ENCODE measurements at regions not wholly inside any gene's neighbourhood (a gene's known extent, or its start where the extent isn't known, plus 50 kb on each side); places are given as distances from the start of the nearest gene placed in this dataset.

GRCh38 chr9:90016272-90016671 is 411.5 kb downstream of the GADD45G start:
- Mint-ChIP-seq H3K4me1 (peaks cover 9% of the 10 kb centered on the region), H3K27ac (no peak overlapping the region)
- CTCF ChIA-PET: no interaction called here

GRCh38 chr9:90017679-90018078 is 412.9 kb downstream of the GADD45G start:
- no peak for DNase-seq
- Mint-ChIP-seq H3K27me3 (peaks cover 23% of the 10 kb centered on the region), H3K4me3 (no peak overlapping the region), H3K36me3 (no peaks in the 10 kb centered on the region), H3K9me3 (ENCODE audit: low read depth) (no peaks in the 10 kb centered on the region), H3K4me1 (peaks cover 9% of the 10 kb centered on the region), H3K27ac (no peak overlapping the region)
- ATAC-seq: no peak
- CTCF ChIA-PET: interaction anchor here (0.6 kb wide), 1 partner anchor 419 kb away, joined by 3 read pairs; no protein-coding TSS in a partner anchor

More at GRCh38 chr9:90016272-90016671, 411.5 kb downstream of the GADD45G start:
- no peaks in the 10 kb centered on the region for H3K9me3 Mint-ChIP-seq (ENCODE audit: low read depth)
- DNase-seq (no peak), ATAC-seq (no peak)
- H3K36me3 Mint-ChIP-seq: no peaks in the 10 kb centered on the region
- no peak overlapping the region for H3K4me3 Mint-ChIP-seq
- H3K27me3 Mint-ChIP-seq: peaks cover 19% of the 10 kb centered on the region

- no peaks in the 10 kb centered on the region for H3K9me3 Mint-ChIP-seq (ENCODE audit: low read depth)
- ATAC-seq: no peak
- CTCF ChIA-PET: no interaction called here
- no peak for DNase-seq
- H3K27me3 Mint-ChIP-seq: peaks cover 22% of the 10 kb centered on the region
- peaks cover 9% of the 10 kb centered on the region for H3K4me1 Mint-ChIP-seq
- no peak overlapping the region for H3K27ac Mint-ChIP-seq
- no peaks in the 10 kb centered on the region for H3K36me3 Mint-ChIP-seq
- no peak overlapping the region for H3K4me3 Mint-ChIP-seq
Measured at GRCh38 chr9:90018688-90019087, 413.9 kb downstream of the GADD45G start.

- ATAC-seq: no peak
- no peak for DNase-seq
- CTCF ChIA-PET: no interaction called here
- H3K36me3 Mint-ChIP-seq: no peaks in the 10 kb centered on the region
- H3K27ac Mint-ChIP-seq: no peak overlapping the region
- H3K4me3 Mint-ChIP-seq: no peak overlapping the region
- H3K4me1 Mint-ChIP-seq: peaks cover 9% of the 10 kb centered on the region
- H3K9me3 Mint-ChIP-seq (ENCODE audit: low read depth): no peaks in the 10 kb centered on the region
- peaks cover 25% of the 10 kb centered on the region for H3K27me3 Mint-ChIP-seq
Measured at GRCh38 chr9:90019626-90020025, 414.8 kb downstream of the GADD45G start.

GRCh38 chr9:90020276-90020871 is 415.6 kb downstream of the GADD45G start:
- H3K27me3 Mint-ChIP-seq: peaks cover 31% of the 10 kb centered on the region
- ATAC-seq (no peak), DNase-seq (no peak)
- H3K9me3 Mint-ChIP-seq (ENCODE audit: low read depth): no peaks in the 10 kb centered on the region
- CTCF ChIA-PET: no interaction called here
- H3K4me1 Mint-ChIP-seq: peaks cover 9% of the 10 kb centered on the region
- no peak overlapping the region for H3K4me3 Mint-ChIP-seq
- no peak overlapping the region for H3K27ac Mint-ChIP-seq
- H3K36me3 Mint-ChIP-seq: no peaks in the 10 kb centered on the region

- H3K4me3 Mint-ChIP-seq: no peak overlapping the region
- CTCF ChIA-PET: no interaction called here
- DNase-seq (no peak), ATAC-seq (no peak)
- no peaks in the 10 kb centered on the region for H3K36me3 Mint-ChIP-seq
- H3K27me3 Mint-ChIP-seq: peaks cover 31% of the 10 kb centered on the region
- H3K9me3 Mint-ChIP-seq (ENCODE audit: low read depth): no peaks in the 10 kb centered on the region
- peaks cover 9% of the 10 kb centered on the region for H3K4me1 Mint-ChIP-seq
- H3K27ac Mint-ChIP-seq: no peak overlapping the region
Measured at GRCh38 chr9:90021216-90021906, 416.5 kb downstream of the GADD45G start.

- ATAC-seq: no peak
Measured at GRCh38 chr9:90022474-90022873, 417.7 kb downstream of the GADD45G start.

GRCh38 chr9:90023861-90024260 is 419.0 kb downstream of the GADD45G start:
- Mint-ChIP-seq H3K27me3 (peaks cover 37% of the 10 kb centered on the region), H3K4me1 (peaks cover under 1% of the 10 kb centered on the region), H3K27ac (no peak overlapping the region), H3K36me3 (no peaks in the 10 kb centered on the region), H3K9me3 (ENCODE audit: low read depth) (no peaks in the 10 kb centered on the region), H3K4me3 (no peak overlapping the region)
- CTCF ChIA-PET: interaction anchor here (0.6 to 1.3 kb wide), 2 partner anchors 24 to 137 kb away, joined by 3 read pairs; no protein-coding TSS in a partner anchor
- DNase-seq (no peak), ATAC-seq (no peak)

More at GRCh38 chr9:90022474-90022873, 417.7 kb downstream of the GADD45G start:
- Mint-ChIP-seq H3K4me1 (peaks cover 9% of the 10 kb centered on the region), H3K4me3 (no peak overlapping the region), H3K36me3 (no peaks in the 10 kb centered on the region), H3K9me3 (ENCODE audit: low read depth) (no peaks in the 10 kb centered on the region), H3K27me3 (peaks cover 25% of the 10 kb centered on the region), H3K27ac (no peak overlapping the region)
- CTCF ChIA-PET: no interaction called here
- DNase-seq: no peak

GRCh38 chr9:90024409-90024808 is 419.6 kb downstream of the GADD45G start:
- DNase-seq (no peak), ATAC-seq (no peak)
- no peaks in the 10 kb centered on the region for H3K36me3 Mint-ChIP-seq
- CTCF ChIA-PET: no interaction called here
- no peaks in the 10 kb centered on the region for H3K9me3 Mint-ChIP-seq (ENCODE audit: low read depth)
- no peaks in the 10 kb centered on the region for H3K4me1 Mint-ChIP-seq
- H3K27ac Mint-ChIP-seq: no peak overlapping the region
- H3K27me3 Mint-ChIP-seq: peaks cover 38% of the 10 kb centered on the region
- no peak overlapping the region for H3K4me3 Mint-ChIP-seq

GRCh38 chr9:90024823-90025222 is 420.0 kb downstream of the GADD45G start:
- no peak for ATAC-seq
- H3K36me3 Mint-ChIP-seq: no peaks in the 10 kb centered on the region
- CTCF ChIA-PET: no interaction called here
- no peaks in the 10 kb centered on the region for H3K4me1 Mint-ChIP-seq
- H3K4me3 Mint-ChIP-seq: no peak overlapping the region
- H3K27me3 Mint-ChIP-seq: peaks cover 40% of the 10 kb centered on the region
- H3K9me3 Mint-ChIP-seq (ENCODE audit: low read depth): no peaks in the 10 kb centered on the region
- no peak overlapping the region for H3K27ac Mint-ChIP-seq
- no peak for DNase-seq

- CTCF ChIA-PET: no interaction called here
- DNase-seq (no peak), ATAC-seq (no peak)
- no peak overlapping the region for H3K4me3 Mint-ChIP-seq
- no peaks in the 10 kb centered on the region for H3K36me3 Mint-ChIP-seq
- H3K4me1 Mint-ChIP-seq: no peaks in the 10 kb centered on the region
- no peak overlapping the region for H3K27ac Mint-ChIP-seq
- no peaks in the 10 kb centered on the region for H3K9me3 Mint-ChIP-seq (ENCODE audit: low read depth)
- peaks cover 35% of the 10 kb centered on the region for H3K27me3 Mint-ChIP-seq
Measured at GRCh38 chr9:90025816-90026215, 421.0 kb downstream of the GADD45G start.

- Mint-ChIP-seq H3K4me1 (no peaks in the 10 kb centered on the region), H3K36me3 (no peaks in the 10 kb centered on the region), H3K27me3 (peaks cover 30% of the 10 kb centered on the region), H3K27ac (no peak overlapping the region), H3K4me3 (no peak overlapping the region), H3K9me3 (ENCODE audit: low read depth) (no peaks in the 10 kb centered on the region)
- no peak for DNase-seq
- CTCF ChIA-PET: no interaction called here
- no peak for ATAC-seq
Measured at GRCh38 chr9:90027296-90027790, 422.5 kb downstream of the GADD45G start.

GRCh38 chr9:90029386-90029785 is 424.6 kb downstream of the GADD45G start:
- Mint-ChIP-seq H3K4me3 (no peak overlapping the region), H3K4me1 (no peaks in the 10 kb centered on the region), H3K9me3 (ENCODE audit: low read depth) (no peaks in the 10 kb centered on the region), H3K27ac (no peak overlapping the region), H3K27me3 (peaks cover 27% of the 10 kb centered on the region), H3K36me3 (no peaks in the 10 kb centered on the region)
- CTCF ChIA-PET: no interaction called here
- no peak for DNase-seq
- no peak for ATAC-seq

- no peaks in the 10 kb centered on the region for H3K9me3 Mint-ChIP-seq (ENCODE audit: low read depth)
- ATAC-seq (no peak), DNase-seq (no peak)
- H3K36me3 Mint-ChIP-seq: no peaks in the 10 kb centered on the region
- CTCF ChIA-PET: interaction anchor here (0.6 kb wide), 1 partner anchor 110 kb away, joined by 3 read pairs; no protein-coding TSS in a partner anchor
- peaks cover 20% of the 10 kb centered on the region for H3K27me3 Mint-ChIP-seq
- H3K27ac Mint-ChIP-seq: no peak overlapping the region
- H3K4me1 Mint-ChIP-seq: no peaks in the 10 kb centered on the region
- H3K4me3 Mint-ChIP-seq: no peak overlapping the region
Measured at GRCh38 chr9:90029996-90030395, 425.2 kb downstream of the GADD45G start.
